ENCODE measurements at regions not wholly inside any gene's neighbourhood (a gene's known extent, or its start where the extent isn't known, plus 50 kb on each side); places are given as distances from the start of the nearest gene placed in this dataset.

DNA sequence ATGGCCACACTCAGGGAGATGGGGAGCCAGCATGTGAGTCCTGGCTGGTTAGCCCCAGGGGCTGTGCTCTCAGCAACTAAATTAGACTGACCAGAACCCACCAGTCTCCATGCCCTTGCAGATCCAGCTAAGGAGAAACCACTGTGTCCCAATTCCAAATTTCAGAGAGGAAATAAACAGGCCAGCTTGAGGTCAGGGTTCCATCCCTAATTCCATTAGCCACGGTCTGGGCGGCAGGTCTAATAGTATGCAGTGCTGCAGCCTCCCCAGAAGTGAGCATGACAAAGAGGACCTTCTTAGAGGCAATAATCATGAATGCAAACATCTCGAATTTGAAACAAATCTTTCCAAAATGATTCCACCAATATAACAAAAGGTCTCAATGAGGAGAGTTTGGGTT, 671.2 kb downstream of the BCL11A start:
- ATAC-seq, result no peak
- no peak for TF ChIP-seq ARNTL (CRISPR knock-in tag; IDR thresholded peaks at IDR 0.05; ENCODE audit: borderline replicate concordance, low read depth)
- TF ChIP-seq ZC3H10 (CRISPR knock-in tag; IDR thresholded peaks at IDR 0.05), result no peak
- TF ChIP-seq, protein P1, sequence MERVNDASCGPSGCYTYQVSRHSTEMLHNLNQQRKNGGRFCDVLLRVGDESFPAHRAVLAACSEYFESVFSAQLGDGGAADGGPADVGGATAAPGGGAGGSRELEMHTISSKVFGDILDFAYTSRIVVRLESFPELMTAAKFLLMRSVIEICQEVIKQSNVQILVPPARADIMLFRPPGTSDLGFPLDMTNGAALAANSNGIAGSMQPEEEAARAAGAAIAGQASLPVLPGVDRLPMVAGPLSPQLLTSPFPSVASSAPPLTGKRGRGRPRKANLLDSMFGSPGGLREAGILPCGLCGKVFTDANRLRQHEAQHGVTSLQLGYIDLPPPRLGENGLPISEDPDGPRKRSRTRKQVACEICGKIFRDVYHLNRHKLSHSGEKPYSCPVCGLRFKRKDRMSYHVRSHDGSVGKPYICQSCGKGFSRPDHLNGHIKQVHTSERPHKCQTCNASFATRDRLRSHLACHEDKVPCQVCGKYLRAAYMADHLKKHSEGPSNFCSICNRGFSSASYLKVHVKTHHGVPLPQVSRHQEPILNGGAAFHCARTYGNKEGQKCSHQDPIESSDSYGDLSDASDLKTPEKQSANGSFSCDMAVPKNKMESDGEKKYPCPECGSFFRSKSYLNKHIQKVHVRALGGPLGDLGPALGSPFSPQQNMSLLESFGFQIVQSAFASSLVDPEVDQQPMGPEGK (CRISPR knock-in tag; IDR thresholded peaks at IDR 0.05; ENCODE audit: borderline replicate concordance), result no peak
- no peak for TF ChIP-seq RARB (CRISPR knock-in tag; IDR thresholded peaks at IDR 0.05)
- TF ChIP-seq CSDC2 (CRISPR knock-in tag; IDR thresholded peaks at IDR 0.05), result no peak
- TF ChIP-seq ZNF565 (CRISPR knock-in tag; conservative IDR thresholded peaks at IDR 0.05; ENCODE audit: low read depth), result no peak
- TF ChIP-seq, protein P2, sequence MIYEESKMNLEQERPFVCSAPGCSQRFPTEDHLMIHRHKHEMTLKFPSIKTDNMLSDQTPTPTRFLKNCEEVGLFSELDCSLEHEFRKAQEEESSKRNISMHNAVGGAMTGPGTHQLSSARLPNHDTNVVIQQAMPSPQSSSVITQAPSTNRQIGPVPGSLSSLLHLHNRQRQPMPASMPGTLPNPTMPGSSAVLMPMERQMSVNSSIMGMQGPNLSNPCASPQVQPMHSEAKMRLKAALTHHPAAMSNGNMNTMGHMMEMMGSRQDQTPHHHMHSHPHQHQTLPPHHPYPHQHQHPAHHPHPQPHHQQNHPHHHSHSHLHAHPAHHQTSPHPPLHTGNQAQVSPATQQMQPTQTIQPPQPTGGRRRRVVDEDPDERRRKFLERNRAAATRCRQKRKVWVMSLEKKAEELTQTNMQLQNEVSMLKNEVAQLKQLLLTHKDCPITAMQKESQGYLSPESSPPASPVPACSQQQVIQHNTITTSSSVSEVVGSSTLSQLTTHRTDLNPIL (CRISPR knock-in tag; IDR thresholded peaks at IDR 0.05; ENCODE audit: low read depth), result no peak
- TF ChIP-seq ZFP3 (CRISPR knock-in tag; IDR thresholded peaks at IDR 0.05), result no peak

DNA sequence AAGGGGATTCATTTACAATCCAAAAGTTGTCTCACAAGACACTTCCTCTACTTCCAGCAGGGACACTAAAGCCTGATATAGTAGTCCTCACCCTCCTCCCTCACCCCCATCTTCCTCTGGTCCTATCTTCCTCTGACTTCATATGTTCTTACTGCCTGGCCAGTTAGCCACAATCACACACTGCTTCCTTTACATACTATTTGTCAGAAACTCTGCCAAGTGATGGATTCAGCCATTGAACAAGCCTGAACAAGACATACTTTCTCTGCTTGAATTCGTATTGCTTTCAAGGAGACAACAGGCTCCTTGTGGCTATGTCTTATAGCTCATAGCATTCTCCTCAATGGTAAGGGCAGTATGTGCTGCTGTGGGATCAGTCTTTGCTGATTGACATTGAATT, 672.2 kb downstream of the BCL11A start:
- no peak for ATAC-seq
- no peak for TF ChIP-seq ZFP30 (CRISPR knock-in tag; IDR thresholded peaks at IDR 0.05)
- TF ChIP-seq, protein P2 (CRISPR knock-in tag; IDR thresholded peaks at IDR 0.05; ENCODE audit: low read depth), result no peak
- TF ChIP-seq ISL1 (CRISPR knock-in tag; IDR thresholded peaks at IDR 0.05), result no peak
- TF ChIP-seq SNAI2 (CRISPR knock-in tag; IDR thresholded peaks at IDR 0.05), result no peak

DNA sequence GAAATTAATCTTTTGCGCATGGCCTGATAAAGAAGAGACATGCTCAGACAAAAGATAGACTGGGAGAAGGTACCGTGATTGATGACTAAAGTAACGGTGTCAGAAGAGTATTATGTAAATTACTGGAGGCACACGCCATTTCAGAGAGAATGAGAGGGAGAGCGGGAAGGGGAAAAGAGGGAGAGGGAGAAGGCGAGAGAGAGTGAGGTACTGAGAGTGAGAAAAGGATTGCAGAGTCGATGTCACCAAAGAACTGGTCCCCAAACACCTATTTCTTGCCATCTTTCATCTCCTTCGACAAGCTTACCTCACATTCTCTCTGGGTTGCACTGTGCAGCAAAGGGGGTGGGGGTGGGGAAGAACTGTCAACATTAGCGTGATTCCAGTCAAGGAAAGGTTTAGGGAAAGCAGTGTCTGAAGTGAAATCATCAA, 673.7 kb downstream of the BCL11A start:
- ATAC-seq, result no peak
- TF ChIP-seq GLIS3 (CRISPR knock-in tag; IDR thresholded peaks at IDR 0.05), result no peak
- TF ChIP-seq, protein P3, sequence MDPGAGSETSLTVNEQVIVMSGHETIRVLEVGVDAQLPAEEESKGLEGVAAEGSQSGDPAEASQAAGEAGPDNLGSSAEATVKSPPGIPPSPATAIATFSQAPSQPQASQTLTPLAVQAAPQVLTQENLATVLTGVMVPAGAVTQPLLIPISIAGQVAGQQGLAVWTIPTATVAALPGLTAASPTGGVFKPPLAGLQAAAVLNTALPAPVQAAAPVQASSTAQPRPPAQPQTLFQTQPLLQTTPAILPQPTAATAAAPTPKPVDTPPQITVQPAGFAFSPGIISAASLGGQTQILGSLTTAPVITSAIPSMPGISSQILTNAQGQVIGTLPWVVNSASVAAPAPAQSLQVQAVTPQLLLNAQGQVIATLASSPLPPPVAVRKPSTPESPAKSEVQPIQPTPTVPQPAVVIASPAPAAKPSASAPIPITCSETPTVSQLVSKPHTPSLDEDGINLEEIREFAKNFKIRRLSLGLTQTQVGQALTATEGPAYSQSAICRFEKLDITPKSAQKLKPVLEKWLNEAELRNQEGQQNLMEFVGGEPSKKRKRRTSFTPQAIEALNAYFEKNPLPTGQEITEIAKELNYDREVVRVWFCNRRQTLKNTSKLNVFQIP (CRISPR knock-in tag; IDR thresholded peaks at IDR 0.05; ENCODE audit: borderline replicate concordance, low read depth), result no peak
- TF ChIP-seq ESRRG (CRISPR knock-in tag; IDR thresholded peaks at IDR 0.05), result no peak
- TF ChIP-seq CSDC2 (CRISPR knock-in tag; IDR thresholded peaks at IDR 0.05), result no peak
- TF ChIP-seq, protein P4, sequence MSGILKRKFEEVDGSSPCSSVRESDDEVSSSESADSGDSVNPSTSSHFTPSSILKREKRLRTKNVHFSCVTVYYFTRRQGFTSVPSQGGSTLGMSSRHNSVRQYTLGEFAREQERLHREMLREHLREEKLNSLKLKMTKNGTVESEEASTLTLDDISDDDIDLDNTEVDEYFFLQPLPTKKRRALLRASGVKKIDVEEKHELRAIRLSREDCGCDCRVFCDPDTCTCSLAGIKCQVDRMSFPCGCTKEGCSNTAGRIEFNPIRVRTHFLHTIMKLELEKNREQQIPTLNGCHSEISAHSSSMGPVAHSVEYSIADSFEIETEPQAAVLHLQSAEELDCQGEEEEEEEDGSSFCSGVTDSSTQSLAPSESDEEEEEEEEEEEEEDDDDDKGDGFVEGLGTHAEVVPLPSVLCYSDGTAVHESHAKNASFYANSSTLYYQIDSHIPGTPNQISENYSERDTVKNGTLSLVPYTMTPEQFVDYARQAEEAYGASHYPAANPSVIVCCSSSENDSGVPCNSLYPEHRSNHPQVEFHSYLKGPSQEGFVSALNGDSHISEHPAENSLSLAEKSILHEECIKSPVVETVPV (CRISPR knock-in tag; IDR thresholded peaks at IDR 0.05), result no peak
- TF ChIP-seq OSR1 (CRISPR knock-in tag; IDR thresholded peaks at IDR 0.05), result no peak
- no peak for TF ChIP-seq ISL1 (CRISPR knock-in tag; IDR thresholded peaks at IDR 0.05)
- no peak for TF ChIP-seq RARB (CRISPR knock-in tag; IDR thresholded peaks at IDR 0.05)
- TF ChIP-seq ZNF70 (CRISPR knock-in tag; IDR thresholded peaks at IDR 0.05), result no peak
- TF ChIP-seq, protein P2 (CRISPR knock-in tag; IDR thresholded peaks at IDR 0.05; ENCODE audit: low read depth), result no peak

DNA sequence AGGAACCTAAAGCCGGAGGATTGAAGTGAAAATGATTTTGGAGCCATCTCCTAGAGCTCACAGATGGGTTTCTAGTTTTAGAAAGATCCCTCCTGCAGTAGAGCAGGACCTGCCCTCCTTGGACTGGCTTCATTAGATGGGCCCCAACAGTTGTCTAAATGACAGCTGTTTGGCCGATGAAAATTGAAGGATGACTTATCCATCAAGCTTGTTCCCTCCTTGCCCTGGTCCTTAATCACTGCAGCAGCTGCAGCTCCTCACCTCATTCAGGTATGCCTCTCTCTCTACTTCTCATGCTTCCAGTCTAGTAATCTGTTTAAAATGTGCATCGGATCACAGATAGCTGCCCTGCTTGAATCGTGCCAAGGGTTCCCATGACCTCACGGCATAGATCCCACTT, 677.6 kb downstream of the BCL11A start:
- TF ChIP-seq TCF4 (CRISPR knock-in tag; IDR thresholded peaks at IDR 0.05; ENCODE audit: borderline replicate concordance), result no peak
- no peak for ATAC-seq
